ENCODE measurements at regions not wholly inside any gene's neighbourhood (a gene's known extent, or its start where the extent isn't known, plus 50 kb on each side); places are given as distances from the start of the nearest gene placed in this dataset.

- no peak for TF ChIP-seq CTCF (conservative IDR thresholded peaks at IDR 0.05; ENCODE audit: low read depth, low read length)
- no peak overlapping the region for H3K4me3 ChIP-seq (ENCODE audit: low read depth, low read length)
- no peak for DNase-seq (ENCODE audit: low read depth)
These were observed 340.1 kb downstream of the SLC4A3 start for GRCh38 chr2:219967247-219968245.

- no peak for DNase-seq (ENCODE audit: low read depth)
- no peak for TF ChIP-seq CTCF (conservative IDR thresholded peaks at IDR 0.05; ENCODE audit: low read depth, low read length)
- no peak overlapping the region for H3K4me3 ChIP-seq (ENCODE audit: low read depth, low read length)
These were observed 341.4 kb downstream of the SLC4A3 start for GRCh38 chr2:219968685-219969345.

- no peak for TF ChIP-seq CTCF (conservative IDR thresholded peaks at IDR 0.05; ENCODE audit: low read depth, low read length)
- no peak overlapping the region for H3K4me3 ChIP-seq (ENCODE audit: low read depth, low read length)
- no peak for DNase-seq (ENCODE audit: low read depth)
These were observed 342.1 kb downstream of the SLC4A3 start for GRCh38 chr2:219969508-219969907.

- H3K4me3 ChIP-seq (ENCODE audit: low read depth, low read length) = no peak overlapping the region
- no peak for TF ChIP-seq CTCF (conservative IDR thresholded peaks at IDR 0.05; ENCODE audit: low read depth, low read length)
- DNase-seq (ENCODE audit: low read depth) = no peak
These were observed 345.7 kb downstream of the SLC4A3 start for GRCh38 chr2:219973136-219973535.

GRCh38 chr2:219976871-219977270 lies 349.4 kb downstream of the SLC4A3 start:
- no peak for TF ChIP-seq CTCF (conservative IDR thresholded peaks at IDR 0.05; ENCODE audit: low read depth, low read length)

GRCh38 chr2:219980638-219981037 lies 353.2 kb downstream of the SLC4A3 start:
- TF ChIP-seq CTCF (conservative IDR thresholded peaks at IDR 0.05; ENCODE audit: low read depth, low read length) = no peak
- no peak for DNase-seq (ENCODE audit: low read depth)
- H3K4me3 ChIP-seq (ENCODE audit: low read depth, low read length) = no peak overlapping the region

More at GRCh38 chr2:219976871-219977270, 349.4 kb downstream of the SLC4A3 start:
- DNase-seq (ENCODE audit: low read depth) = no peak
- H3K4me3 ChIP-seq (ENCODE audit: low read depth, low read length) = no peak overlapping the region
